Adipocyte (in vitro differentiated cells): ENCODE measurements at regions not wholly inside any gene's neighbourhood (a gene's known extent, or its start where the extent isn't known, plus 50 kb on each side); places are given as distances from the start of the nearest gene placed in this dataset.

ENCODE experiments used
- DNase-seq: peaks from one replicate; pipeline ENCODE4 v3.0.0-alpha.2; 2015; ENCODE audit warnings: low read depth
- H3K27me3 ChIP-seq: replicated peaks from 2 replicates; pipeline ENCODE4 v1.7.0; 2013; ENCODE audit warnings: mild to moderate bottlenecking, low read length, moderate library complexity; ENCODE audit not compliant: control insufficient read depth, insufficient read depth
- H3K36me3 ChIP-seq: 2 replicates; pipeline ENCODE4 v1.7.0; 2013; ENCODE audit warnings: low read length, mild to moderate bottlenecking, moderate library complexity; ENCODE audit not compliant: control insufficient read depth, insufficient read depth, severe bottlenecking
- H3K4me1 ChIP-seq: 2 replicates; pipeline ENCODE4 v1.7.0; 2013; ENCODE audit warnings: mild to moderate bottlenecking, low read length, moderate library complexity; ENCODE audit not compliant: control insufficient read depth, insufficient read depth
- H3K4me3 ChIP-seq: 2 replicates; pipeline ENCODE4 v1.7.0; 2013; ENCODE audit warnings: mild to moderate bottlenecking, low read length, moderate library complexity
- H3K9ac ChIP-seq: 2 replicates; pipeline ENCODE4 v1.7.0; 2013; ENCODE audit warnings: mild to moderate bottlenecking, low read length, moderate library complexity
- H3K9me3 ChIP-seq: 2 replicates; pipeline ENCODE4 v1.7.0; 2013; ENCODE audit warnings: mild to moderate bottlenecking, low read length, moderate library complexity; ENCODE audit not compliant: control insufficient read depth

GRCh38 chrX:116872931-116873330, 410.2 kb upstream of the CT83 start:
- H3K36me3 ChIP-seq, result no peaks in the 10 kb centered on the region
- DNase-seq, result no peak
- H3K27me3 ChIP-seq, result no peaks in the 10 kb centered on the region

GRCh38 chrX:116863029-116863428, 400.3 kb upstream of the CT83 start:
- H3K9me3 ChIP-seq, result peaks cover 3% of the 10 kb centered on the region
- H3K4me1 ChIP-seq, result no peaks in the 10 kb centered on the region
- DNase-seq, result no peak
- H3K9ac ChIP-seq, result no peak overlapping the region
- no peak overlapping the region for H3K4me3 ChIP-seq
- H3K27me3 ChIP-seq, result no peaks in the 10 kb centered on the region
- H3K36me3 ChIP-seq, result no peaks in the 10 kb centered on the region

More at GRCh38 chrX:116872931-116873330, 410.2 kb upstream of the CT83 start:
- Histone ChIP-seq H3K4me1 (no peaks in the 10 kb centered on the region), H3K4me3 (no peak overlapping the region), H3K9ac (no peak overlapping the region), H3K9me3 (no peaks in the 10 kb centered on the region)

DNA sequence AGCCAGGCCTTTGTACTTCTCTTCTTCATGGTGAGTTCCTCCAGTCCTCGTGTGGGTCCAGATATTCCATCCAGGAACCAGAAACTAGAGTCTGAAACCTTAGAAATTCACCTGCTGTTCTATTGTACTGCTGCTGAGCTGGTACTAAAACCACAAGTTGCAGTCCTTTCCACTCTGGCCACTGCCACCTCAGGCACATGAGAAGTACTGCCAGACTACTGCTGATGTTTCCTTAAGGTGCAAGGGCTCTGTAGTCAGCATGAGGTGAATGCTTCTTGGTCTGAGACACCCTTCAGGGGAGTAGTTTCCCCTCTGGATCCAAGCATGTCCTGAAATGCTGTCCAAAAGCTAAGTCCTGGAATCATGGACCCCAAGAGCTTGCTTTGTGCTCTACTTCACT, 399.6 kb upstream of the CT83 start:
- no peaks in the 10 kb centered on the region for H3K27me3 ChIP-seq
- peaks cover 3% of the 10 kb centered on the region for H3K9me3 ChIP-seq
- no peak overlapping the region for H3K9ac ChIP-seq
- H3K4me1 ChIP-seq, result no peaks in the 10 kb centered on the region
- DNase-seq, result no peak
- H3K4me3 ChIP-seq, result no peak overlapping the region
- no peaks in the 10 kb centered on the region for H3K36me3 ChIP-seq

DNA sequence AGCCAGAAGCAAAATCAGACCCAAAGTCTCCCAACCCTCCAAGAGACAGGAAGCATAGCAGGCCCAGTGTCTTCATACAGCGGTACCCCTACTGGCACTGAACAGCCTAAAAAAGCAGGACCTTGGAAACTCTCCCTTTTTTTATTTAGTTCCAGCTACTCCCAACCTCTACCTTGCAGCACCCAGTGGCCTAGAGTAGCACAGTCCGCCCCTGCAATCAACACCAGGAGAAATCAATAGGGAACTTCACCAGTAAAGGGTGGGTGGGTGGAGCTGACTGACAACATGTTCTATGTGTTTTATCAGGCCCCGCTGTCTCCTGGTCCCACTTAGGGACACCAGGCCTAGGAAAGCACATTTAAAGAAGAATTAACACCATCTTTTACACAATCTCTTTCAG, 378.5 kb upstream of the CT83 start:
- Histone ChIP-seq H3K4me3 (no peak overlapping the region), H3K9ac (no peak overlapping the region), H3K9me3 (peaks cover 9% of the 10 kb centered on the region), H3K4me1 (no peaks in the 10 kb centered on the region), H3K36me3 (no peaks in the 10 kb centered on the region), H3K27me3 (no peaks in the 10 kb centered on the region)
- DNase-seq, result no peak

DNA sequence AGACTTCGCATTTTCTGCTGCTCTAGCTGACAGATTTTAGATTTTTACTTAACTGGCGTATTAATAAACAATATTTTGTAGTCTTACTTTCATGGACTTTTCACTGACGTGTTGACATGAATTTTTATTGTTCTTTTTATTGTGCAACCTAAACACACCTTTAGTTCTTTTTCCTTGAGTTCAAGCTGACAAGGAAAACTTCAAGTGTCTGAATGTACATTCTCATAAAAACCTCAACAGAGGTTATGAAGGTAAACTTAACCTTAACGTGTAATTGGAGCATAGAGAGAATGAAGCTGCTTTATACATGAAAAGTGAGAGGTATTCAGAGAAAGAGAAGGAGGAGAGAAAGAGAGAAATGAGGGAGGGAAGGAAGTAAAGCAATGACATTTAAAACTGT, 364.3 kb upstream of the CT83 start:
- Histone ChIP-seq H3K9ac (no peak overlapping the region), H3K4me1 (no peaks in the 10 kb centered on the region), H3K36me3 (no peaks in the 10 kb centered on the region), H3K4me3 (no peak overlapping the region), H3K9me3 (peaks cover 3% of the 10 kb centered on the region), H3K27me3 (no peaks in the 10 kb centered on the region)
- no peak for DNase-seq

- Histone ChIP-seq H3K9me3 (peaks cover 3% of the 10 kb centered on the region), H3K9ac (no peak overlapping the region), H3K27me3 (no peaks in the 10 kb centered on the region), H3K4me1 (no peaks in the 10 kb centered on the region), H3K36me3 (no peaks in the 10 kb centered on the region), H3K4me3 (no peak overlapping the region)
- DNase-seq, result no peak
Measured at GRCh38 chrX:116824785-116825184, 362.0 kb upstream of the CT83 start.

GRCh38 chrX:116823677-116824076, 360.9 kb upstream of the CT83 start:
- H3K9ac ChIP-seq, result no peak overlapping the region
- H3K9me3 ChIP-seq, result peaks cover 3% of the 10 kb centered on the region
- no peaks in the 10 kb centered on the region for H3K27me3 ChIP-seq
- DNase-seq, result no peak
- H3K4me3 ChIP-seq, result no peak overlapping the region
- H3K4me1 ChIP-seq, result no peaks in the 10 kb centered on the region
- no peaks in the 10 kb centered on the region for H3K36me3 ChIP-seq

DNA sequence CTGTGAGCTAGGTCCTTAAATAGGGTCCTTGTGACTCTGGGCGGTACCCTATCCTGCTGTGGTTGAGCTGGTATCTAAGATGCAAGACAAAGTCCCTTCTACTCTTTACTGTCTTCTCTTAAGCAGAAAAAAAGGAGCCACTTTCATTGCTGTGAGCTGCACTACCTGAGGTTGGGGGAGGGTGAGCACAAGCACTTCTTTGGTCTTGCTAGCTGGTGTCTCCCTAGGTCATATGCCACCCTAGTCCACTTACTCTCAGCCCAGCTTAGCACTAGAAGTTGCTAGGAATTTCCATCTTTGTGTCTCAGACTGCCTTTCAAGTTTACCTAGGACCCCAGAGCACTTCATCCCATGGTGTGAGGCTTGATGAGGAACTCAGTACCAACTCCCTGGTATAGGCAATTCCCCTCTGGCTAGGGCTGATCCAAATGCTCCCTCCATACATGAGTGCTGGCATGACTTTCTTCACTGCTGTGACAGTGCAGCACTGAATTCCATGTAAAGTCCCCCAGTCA, 343.6 kb upstream of the CT83 start:
- no peak overlapping the region for H3K4me3 ChIP-seq
- no peaks in the 10 kb centered on the region for H3K36me3 ChIP-seq
- H3K9me3 ChIP-seq, result peaks cover 18% of the 10 kb centered on the region
- no peaks in the 10 kb centered on the region for H3K4me1 ChIP-seq
- DNase-seq, result no peak
- H3K9ac ChIP-seq, result no peak overlapping the region
- no peaks in the 10 kb centered on the region for H3K27me3 ChIP-seq

DNA sequence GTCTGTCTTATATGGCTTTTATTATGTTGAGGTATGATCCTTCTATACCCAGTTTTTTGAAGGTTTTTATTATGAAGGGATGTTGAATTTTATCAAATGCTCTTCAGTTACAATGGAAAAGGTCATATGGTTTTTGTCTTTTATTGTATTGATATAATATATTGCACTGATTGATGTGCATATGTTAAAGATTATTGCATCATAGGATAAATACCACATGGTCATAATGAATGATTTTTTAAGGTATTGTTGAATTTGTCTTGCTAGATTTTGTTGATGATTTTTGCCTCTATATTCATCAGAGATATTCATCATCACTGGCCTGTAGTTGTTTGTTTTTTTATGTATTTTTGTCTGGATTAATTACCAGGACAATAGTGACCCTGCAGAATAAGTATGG, 339.2 kb upstream of the CT83 start:
- peaks cover 8% of the 10 kb centered on the region for H3K9me3 ChIP-seq
- H3K4me1 ChIP-seq, result no peaks in the 10 kb centered on the region
- H3K4me3 ChIP-seq, result no peak overlapping the region
- no peaks in the 10 kb centered on the region for H3K27me3 ChIP-seq
- H3K36me3 ChIP-seq, result no peaks in the 10 kb centered on the region
- no peak for DNase-seq
- no peak overlapping the region for H3K9ac ChIP-seq

DNA sequence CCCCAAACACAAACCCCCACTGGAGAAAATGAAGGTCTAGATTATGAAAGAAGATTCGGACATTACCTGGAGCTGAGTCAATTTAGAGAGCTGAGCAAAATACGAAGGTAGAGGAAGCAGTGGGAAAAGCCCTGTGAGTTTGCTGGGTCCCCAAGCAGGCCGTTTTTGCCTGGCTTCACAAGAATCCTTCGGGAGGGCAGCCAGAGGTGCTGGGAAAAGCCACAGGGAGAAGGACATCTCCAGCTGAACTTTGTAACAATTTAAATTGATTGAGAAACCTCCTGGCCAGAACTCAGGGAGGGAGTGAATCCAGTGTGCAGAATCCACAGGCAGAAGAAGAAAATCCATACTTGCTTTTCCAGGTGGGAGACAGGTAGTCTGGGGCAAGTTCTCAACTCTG, 319.1 kb upstream of the CT83 start:
- H3K27me3 ChIP-seq, result no peaks in the 10 kb centered on the region
- no peak overlapping the region for H3K4me3 ChIP-seq
- no peaks in the 10 kb centered on the region for H3K36me3 ChIP-seq
- H3K9ac ChIP-seq, result no peak overlapping the region
- H3K4me1 ChIP-seq, result no peaks in the 10 kb centered on the region
- peaks cover 9% of the 10 kb centered on the region for H3K9me3 ChIP-seq
- DNase-seq, result no peak

GRCh38 chrX:116757491-116757890, 294.7 kb upstream of the CT83 start:
- H3K9ac ChIP-seq, result no peak overlapping the region
- no peaks in the 10 kb centered on the region for H3K36me3 ChIP-seq
- no peaks in the 10 kb centered on the region for H3K27me3 ChIP-seq
- H3K9me3 ChIP-seq, result no peaks in the 10 kb centered on the region
- no peak for DNase-seq
- H3K4me1 ChIP-seq, result no peaks in the 10 kb centered on the region
- no peak overlapping the region for H3K4me3 ChIP-seq

GRCh38 chrX:116756958-116757357, 294.2 kb upstream of the CT83 start:
- Histone ChIP-seq H3K4me1 (no peaks in the 10 kb centered on the region), H3K36me3 (no peaks in the 10 kb centered on the region), H3K27me3 (no peaks in the 10 kb centered on the region), H3K4me3 (no peak overlapping the region), H3K9me3 (no peaks in the 10 kb centered on the region), H3K9ac (no peak overlapping the region)
- DNase-seq, result no peak
